HepG2 (cell line): ENCODE measurements at regions not wholly inside any gene's neighbourhood (a gene's known extent, or its start where the extent isn't known, plus 50 kb on each side); places are given as distances from the start of the nearest gene placed in this dataset.

ENCODE experiments used
- ATAC-seq: fragments of 200-7000 bp; cut with Tn5 transposase; 3 replicates; pipeline ENCODE4 v1.9.1; 2020; ENCODE audit warnings: mild to moderate bottlenecking, moderate library complexity
- BruUV-seq: library from RNA; stranded (reverse); fragments of 400-500 nt; replicated peaks from 2 replicates; lab custom pipeline; 2021; lab: Mats Ljungman, UMichigan
- CTCF ChIA-PET: fragments of 300-600 bp; formaldehyde crosslinking; extraction: SDS; loops from one replicate; lab custom pipeline; 2021; ENCODE audit warnings: low total read pairs, inconsistent platforms, low intra/inter-chr PET ratio; lab: Yijun Ruan, JAX
- POLR2A ChIA-PET: fragments of 350-600 bp; sonication (Branson Sonifier 250); formaldehyde crosslinking; loops from one replicate; lab custom pipeline; 2020; ENCODE audit warnings: antibody characterized with exemption, inconsistent platforms; lab: Yijun Ruan, JAX
- DNase-seq: peaks from one replicate; pipeline ENCODE4 v3.0.0-alpha.2; 2015; ENCODE audit warnings: low spot score
- FAIRE-seq: peaks from 3 replicates; lab custom pipeline; 2011; peaks lifted over from hg19 to GRCh38; lab: Jason Lieb, UNC
- H2AFZ ChIP-seq: one replicate; pipeline ENCODE4 v1.6.1; 2011; ENCODE audit warnings: low read length, inconsistent platforms
- H3K27ac ChIP-seq: fragments of 300-600 bp; 3 replicates; pipeline ENCODE4 v1.8.0; 2011; ENCODE audit warnings: mixed run types, mild to moderate bottlenecking, mixed read lengths, low read length, inconsistent platforms; ENCODE audit not compliant: insufficient read depth; ENCODE audit errors: extremely low read length
- H3K27me3 ChIP-seq, 2 experiments: fragments of 200-600 bp in 1 of 2; 2 replicates in 1 of 2; 3 replicates in 1 of 2; pipeline versions ENCODE4 v1.6.0 to v1.8.0; 2011; ENCODE audit warnings: low read length in 2 of 2, mild to moderate bottlenecking in 2 of 2, moderate library complexity in 2 of 2, inconsistent platforms in 1 of 2; ENCODE audit not compliant: insufficient read depth in 2 of 2, control insufficient read depth in 1 of 2
- H3K36me3 ChIP-seq, 2 experiments: fragments of 200-600 bp in 1 of 2; replicated peaks in 1 of 2; 2 replicates in 1 of 2; 3 replicates in 1 of 2; pipeline versions ENCODE4 v1.5.1 to v1.8.0; 2011; ENCODE audit warnings: low read length in 2 of 2, inconsistent platforms in 1 of 2; ENCODE audit not compliant: insufficient read depth in 2 of 2, control insufficient read depth in 1 of 2
- H3K4me1 ChIP-seq: 2 replicates; pipeline ENCODE4 v1.5.1; 2012; ENCODE audit warnings: low read length, inconsistent platforms; ENCODE audit not compliant: insufficient read depth
- H3K4me2 ChIP-seq: 2 replicates; pipeline ENCODE4 v1.6.0; 2011; ENCODE audit warnings: low read depth, low read length, inconsistent platforms
- H3K4me3 ChIP-seq, 3 experiments: fragments of 200-600 bp in 1 of 3; sonication (generic), shearing (Covaris generic) in 1 of 3; replicated peaks in 1 of 3; 2 replicates each; pipeline ENCODE4 v1.5.1; 2011 to 2016; ENCODE audit warnings: low read length in 3 of 3, inconsistent platforms in 2 of 3, low read depth in 2 of 3, mild to moderate bottlenecking in 2 of 3, control low read depth in 1 of 3, mixed read lengths in 1 of 3; ENCODE audit not compliant: insufficient read depth in 1 of 3
- H3K79me2 ChIP-seq: one replicate; pipeline ENCODE4 v1.6.1; 2011; ENCODE audit warnings: low read length, inconsistent platforms; ENCODE audit not compliant: insufficient read depth
- H3K9ac ChIP-seq: 2 replicates; pipeline ENCODE4 v1.6.0; 2011; ENCODE audit warnings: mild to moderate bottlenecking, low read depth, low read length, inconsistent platforms; ENCODE audit not compliant: insufficient read depth
- H3K9me3 ChIP-seq: 2 replicates; pipeline ENCODE4 v1.5.1; 2012; ENCODE audit warnings: mild to moderate bottlenecking, low read length
- H4K20me1 ChIP-seq: 2 replicates; pipeline ENCODE4 v1.6.0; 2011; ENCODE audit warnings: inconsistent platforms, mild to moderate bottlenecking, low read length, moderate library complexity; ENCODE audit not compliant: insufficient read depth
- MIER3 ChIP-seq: IDR thresholded peaks from 2 replicates; pipeline ENCODE4 v1.6.1; 2016; ENCODE audit warnings: missing compliant biosample characterization, borderline replicate concordance
- SOX6 ChIP-seq, 2 experiments: fragments of 450-650 bp in 1 of 2; sonication (generic) in 1 of 2; formaldehyde crosslinking in 1 of 2; IDR thresholded peaks; 2 replicates each; pipeline versions ENCODE4 v1.4.0 to v1.6.1; 2017 to 2020; ENCODE audit warnings: antibody characterized with exemption in 1 of 2, mild to moderate bottlenecking in 1 of 2, missing genetic modification reagents in 1 of 2
- SP1 ChIP-seq, 2 experiments: fragments of 450-650 bp in 1 of 2; sonication (generic) in 1 of 2; formaldehyde crosslinking in 1 of 2; IDR thresholded peaks; 2 replicates each; pipeline versions ENCODE4 v1.4.0 to v1.6.1; 2016 to 2020; ENCODE audit warnings: missing genetic modification reagents in 1 of 2
- ZNF451 ChIP-seq: sonication (generic); formaldehyde crosslinking; IDR thresholded peaks from 2 replicates; pipeline ENCODE4 v1.5.0; 2020; ENCODE audit warnings: mild to moderate bottlenecking, missing genetic modification reagents
- ZNF510 ChIP-seq: sonication (generic); formaldehyde crosslinking; IDR thresholded peaks from 2 replicates; pipeline ENCODE4 v1.4.0; 2020; ENCODE audit warnings: low read depth, mild to moderate bottlenecking, missing genetic modification reagents
- ZNF788 ChIP-seq: sonication (generic); formaldehyde crosslinking; IDR thresholded peaks from 2 replicates; pipeline ENCODE4 v1.5.0; 2020; ENCODE audit warnings: mild to moderate bottlenecking, missing genetic modification reagents, borderline replicate concordance
- WGBS: methylation state at CpG from one replicate; pipeline ENCODE4 v1.1.6; 2017; ENCODE audit warnings: low lambda C conversion rate; 5-methylcytosine and 5-hydroxymethylcytosine counted together
- in situ Hi-C: cut with HindIII; loops from 2 replicates; pipeline ENCODE4 v1.10.0; 2017; ENCODE audit warnings: low pct_unique_long_range_greater_than_20kb; ENCODE audit not compliant: extremely low pct_ligation_motif_present
- intact Hi-C: fragments of 100-400 bp; cut with micrococcal nuclease; formaldehyde crosslinking; loops from one replicate; pipeline ENCODE4 v1.10.0; 2022; ENCODE audit not compliant: unreplicated experiment
- TF ChIP-seq, protein P1 (sequence below), 2 experiments: fragments of 450-650 bp in 1 of 2; sonication (generic) in 1 of 2; formaldehyde crosslinking in 1 of 2; IDR thresholded peaks; 2 replicates each; pipeline versions ENCODE4 v1.6.1 to v1.8.0; 2016 to 2022; ENCODE audit warnings: antibody characterized with exemption in 1 of 2, mild to moderate bottlenecking in 1 of 2, missing genetic modification reagents in 1 of 2
- TF ChIP-seq, protein P2 (sequence below): sonication (generic); formaldehyde crosslinking; IDR thresholded peaks from 2 replicates; pipeline ENCODE4 v1.4.0; 2020; ENCODE audit warnings: missing genetic modification reagents, borderline replicate concordance

- in situ Hi-C loops: no loop called here
- no peaks in the 10 kb centered on the region for H4K20me1 ChIP-seq
- no peaks in the 10 kb centered on the region for H3K79me2 ChIP-seq
- DNase-seq (no peak), ATAC-seq (no peak), FAIRE-seq (no peak)
- no peaks in the 10 kb centered on the region for H3K36me3 ChIP-seq
- POLR2A ChIA-PET: no interaction called here
- H3K4me2 ChIP-seq: no peak overlapping the region
- no peak overlapping the region for H3K4me3 ChIP-seq
- no peak overlapping the region for H3K27ac ChIP-seq
- H3K27me3 ChIP-seq: no peaks in the 10 kb centered on the region
- H3K9me3 ChIP-seq: peaks cover 96% of the 10 kb centered on the region
- no peaks in the 10 kb centered on the region for H3K4me1 ChIP-seq
- no peak overlapping the region for H3K9ac ChIP-seq
- intact Hi-C loops: no loop called here
- H2AFZ ChIP-seq: no peak overlapping the region
- CTCF ChIA-PET: no interaction called here
- BruUV-seq: no TSS peak
- 9% methylated on average over 3 of the region's 3 CpGs for WGBS
- TF ChIP-seq, protein P1, sequence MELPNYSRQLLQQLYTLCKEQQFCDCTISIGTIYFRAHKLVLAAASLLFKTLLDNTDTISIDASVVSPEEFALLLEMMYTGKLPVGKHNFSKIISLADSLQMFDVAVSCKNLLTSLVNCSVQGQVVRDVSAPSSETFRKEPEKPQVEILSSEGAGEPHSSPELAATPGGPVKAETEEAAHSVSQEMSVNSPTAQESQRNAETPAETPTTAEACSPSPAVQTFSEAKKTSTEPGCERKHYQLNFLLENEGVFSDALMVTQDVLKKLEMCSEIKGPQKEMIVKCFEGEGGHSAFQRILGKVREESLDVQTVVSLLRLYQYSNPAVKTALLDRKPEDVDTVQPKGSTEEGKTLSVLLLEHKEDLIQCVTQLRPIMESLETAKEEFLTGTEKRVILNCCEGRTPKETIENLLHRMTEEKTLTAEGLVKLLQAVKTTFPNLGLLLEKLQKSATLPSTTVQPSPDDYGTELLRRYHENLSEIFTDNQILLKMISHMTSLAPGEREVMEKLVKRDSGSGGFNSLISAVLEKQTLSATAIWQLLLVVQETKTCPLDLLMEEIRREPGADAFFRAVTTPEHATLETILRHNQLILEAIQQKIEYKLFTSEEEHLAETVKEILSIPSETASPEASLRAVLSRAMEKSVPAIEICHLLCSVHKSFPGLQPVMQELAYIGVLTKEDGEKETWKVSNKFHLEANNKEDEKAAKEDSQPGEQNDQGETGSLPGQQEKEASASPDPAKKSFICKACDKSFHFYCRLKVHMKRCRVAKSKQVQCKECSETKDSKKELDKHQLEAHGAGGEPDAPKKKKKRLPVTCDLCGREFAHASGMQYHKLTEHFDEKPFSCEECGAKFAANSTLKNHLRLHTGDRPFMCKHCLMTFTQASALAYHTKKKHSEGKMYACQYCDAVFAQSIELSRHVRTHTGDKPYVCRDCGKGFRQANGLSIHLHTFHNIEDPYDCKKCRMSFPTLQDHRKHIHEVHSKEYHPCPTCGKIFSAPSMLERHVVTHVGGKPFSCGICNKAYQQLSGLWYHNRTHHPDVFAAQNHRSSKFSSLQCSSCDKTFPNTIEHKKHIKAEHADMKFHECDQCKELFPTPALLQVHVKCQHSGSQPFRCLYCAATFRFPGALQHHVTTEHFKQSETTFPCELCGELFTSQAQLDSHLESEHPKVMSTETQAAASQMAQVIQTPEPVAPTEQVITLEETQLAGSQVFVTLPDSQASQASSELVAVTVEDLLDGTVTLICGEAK (IDR thresholded peaks at IDR 0.05): no peak
- TF ChIP-seq, protein P1 (CRISPR knock-in tag; IDR thresholded peaks at IDR 0.05): no peak
- TF ChIP-seq ZNF451: no peak
- no peak for TF ChIP-seq SP1 (IDR thresholded peaks at IDR 0.05)
- TF ChIP-seq SP1 (CRISPR knock-in tag; IDR thresholded peaks at IDR 0.05): no peak
- TF ChIP-seq, protein P2, sequence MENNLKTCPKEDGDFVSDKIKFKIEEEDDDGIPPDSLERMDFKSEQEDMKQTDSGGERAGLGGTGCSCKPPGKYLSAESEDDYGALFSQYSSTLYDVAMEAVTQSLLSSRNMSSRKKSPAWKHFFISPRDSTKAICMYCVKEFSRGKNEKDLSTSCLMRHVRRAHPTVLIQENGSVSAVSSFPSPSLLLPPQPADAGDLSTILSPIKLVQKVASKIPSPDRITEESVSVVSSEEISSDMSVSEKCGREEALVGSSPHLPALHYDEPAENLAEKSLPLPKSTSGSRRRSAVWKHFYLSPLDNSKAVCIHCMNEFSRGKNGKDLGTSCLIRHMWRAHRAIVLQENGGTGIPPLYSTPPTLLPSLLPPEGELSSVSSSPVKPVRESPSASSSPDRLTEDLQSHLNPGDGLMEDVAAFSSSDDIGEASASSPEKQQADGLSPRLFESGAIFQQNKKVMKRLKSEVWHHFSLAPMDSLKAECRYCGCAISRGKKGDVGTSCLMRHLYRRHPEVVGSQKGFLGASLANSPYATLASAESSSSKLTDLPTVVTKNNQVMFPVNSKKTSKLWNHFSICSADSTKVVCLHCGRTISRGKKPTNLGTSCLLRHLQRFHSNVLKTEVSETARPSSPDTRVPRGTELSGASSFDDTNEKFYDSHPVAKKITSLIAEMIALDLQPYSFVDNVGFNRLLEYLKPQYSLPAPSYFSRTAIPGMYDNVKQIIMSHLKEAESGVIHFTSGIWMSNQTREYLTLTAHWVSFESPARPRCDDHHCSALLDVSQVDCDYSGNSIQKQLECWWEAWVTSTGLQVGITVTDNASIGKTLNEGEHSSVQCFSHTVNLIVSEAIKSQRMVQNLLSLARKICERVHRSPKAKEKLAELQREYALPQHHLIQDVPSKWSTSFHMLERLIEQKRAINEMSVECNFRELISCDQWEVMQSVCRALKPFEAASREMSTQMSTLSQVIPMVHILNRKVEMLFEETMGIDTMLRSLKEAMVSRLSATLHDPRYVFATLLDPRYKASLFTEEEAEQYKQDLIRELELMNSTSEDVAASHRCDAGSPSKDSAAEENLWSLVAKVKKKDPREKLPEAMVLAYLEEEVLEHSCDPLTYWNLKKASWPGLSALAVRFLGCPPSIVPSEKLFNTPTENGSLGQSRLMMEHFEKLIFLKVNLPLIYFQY (CRISPR knock-in tag): no peak
- no peak for TF ChIP-seq SOX6 (IDR thresholded peaks at IDR 0.05)
- TF ChIP-seq SOX6 (CRISPR knock-in tag; IDR thresholded peaks at IDR 0.05): no peak
- no peak for TF ChIP-seq MIER3 (CRISPR knock-in tag)
- no peak for TF ChIP-seq ZNF788 (CRISPR knock-in tag)
- TF ChIP-seq ZNF510: no peak
Observed at GRCh38 chr14:80124794-80125193, 86.5 kb downstream of the DIO2 start.
